ENCODE measurements at regions not wholly inside any gene's neighbourhood (a gene's known extent, or its start where the extent isn't known, plus 50 kb on each side); places are given as distances from the start of the nearest gene placed in this dataset.

DNA sequence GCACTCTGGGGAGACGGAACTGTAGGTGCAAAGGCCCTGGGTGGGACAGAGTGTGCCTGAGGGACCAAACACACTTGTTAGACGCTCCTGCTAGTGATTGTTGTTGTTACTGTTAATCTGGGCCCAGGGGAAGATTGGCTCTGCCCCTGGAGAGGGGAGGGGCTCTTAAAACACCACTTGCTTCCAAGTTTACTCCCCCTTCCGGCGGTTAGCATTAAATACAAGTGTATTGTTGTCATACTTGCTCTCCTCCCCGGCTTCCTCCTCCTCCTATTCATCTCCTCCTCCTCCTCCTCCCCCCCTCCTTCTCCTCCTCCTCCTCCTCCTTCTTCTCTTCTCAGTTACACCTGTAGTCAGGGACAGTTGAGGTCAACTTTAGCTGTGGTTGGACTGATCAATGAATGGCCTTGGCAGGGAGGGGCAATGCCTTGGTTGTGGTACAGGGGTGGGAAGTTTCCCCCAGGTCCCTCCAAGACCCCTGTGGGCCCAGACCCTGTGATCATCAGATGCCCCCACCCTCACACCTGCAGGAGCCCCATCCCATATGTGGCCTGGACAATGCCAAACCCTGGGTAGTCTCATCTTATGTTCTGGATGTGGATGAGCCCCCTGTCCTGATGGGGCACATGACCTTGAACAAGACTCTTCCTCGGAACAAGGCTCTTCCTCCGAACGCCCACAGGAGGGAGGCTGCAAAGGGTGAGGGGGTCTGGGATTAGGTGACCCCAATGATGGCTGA is 217.3 kb downstream of the PTPRU start:
- intact Hi-C loops (cut with DNase I; ENCODE audit: low total_unique reads): no loop called here
- DNase-seq (ENCODE audit: low spot score in 2 of 2): peak in 1 of 2 donors; percentile 31
- no peaks in the 10 kb centered on the region for H3K36me3 ChIP-seq

GRCh38 chr1:29452463-29453230 is 216.3 kb downstream of the PTPRU start:
- intact Hi-C loops (cut with DNase I; ENCODE audit: low total_unique reads): no loop called here

More for the DNA sequence above, 217.3 kb downstream of the PTPRU start:
- TF ChIP-seq POLR2AphosphoS5 (IDR thresholded peaks at IDR 0.05) (no peak), POLR2A (IDR thresholded peaks at IDR 0.05) (no peak), CTCF (IDR thresholded peaks at IDR 0.05) (no peak)
- H3K27me3 ChIP-seq: peaks cover 0 to 4% of the 10 kb centered on the region in 2 donors
- no peaks in the 10 kb centered on the region for H3K4me1 ChIP-seq
- H3K4me3 ChIP-seq: no peak overlapping the region
- H3K27ac ChIP-seq: no peak overlapping the region
- H3K9me3 ChIP-seq: no peaks in the 10 kb centered on the region

DNA sequence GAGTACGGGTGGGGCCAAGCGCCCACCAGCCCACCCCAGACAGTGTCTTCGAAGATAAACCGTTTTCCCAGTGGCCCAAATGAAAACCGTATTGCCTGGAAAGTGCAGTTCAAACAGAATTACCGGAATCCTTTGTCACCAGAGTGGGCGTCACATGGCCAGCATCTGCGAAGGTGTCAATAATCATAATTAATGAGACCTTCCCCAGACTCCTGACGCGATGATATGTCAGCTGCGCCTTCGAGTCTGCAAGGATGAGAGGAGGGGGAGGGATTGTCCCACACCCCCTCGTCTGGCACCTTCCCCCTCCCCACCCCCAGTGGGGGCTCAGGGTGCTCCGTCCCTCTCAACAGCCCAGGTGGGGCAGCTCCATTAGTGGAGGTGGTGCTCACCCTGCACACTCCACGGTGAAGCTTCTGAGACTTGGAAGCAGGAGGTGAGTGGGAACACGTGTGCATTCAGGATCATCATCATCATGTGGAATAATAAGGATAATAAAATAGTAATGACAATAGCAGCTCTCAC is 215.1 kb downstream of the PTPRU start:
- no peaks in the 10 kb centered on the region for H3K9me3 ChIP-seq
- intact Hi-C loops (cut with DNase I; ENCODE audit: low total_unique reads): no loop called here
- no peaks in the 10 kb centered on the region for H3K4me1 ChIP-seq
- H3K36me3 ChIP-seq: no peaks in the 10 kb centered on the region
- no peak overlapping the region for H3K4me3 ChIP-seq
- no peak for TF ChIP-seq POLR2AphosphoS5 (IDR thresholded peaks at IDR 0.05)
- no peak for TF ChIP-seq CTCF (IDR thresholded peaks at IDR 0.05)
- no peak for TF ChIP-seq POLR2A (IDR thresholded peaks at IDR 0.05)
- no peaks in the 10 kb centered on the region for H3K27me3 ChIP-seq
- peak in 1 of 2 donors; percentile 7 for DNase-seq (ENCODE audit: low spot score in 2 of 2)
- H3K27ac ChIP-seq: no peak overlapping the region

More at GRCh38 chr1:29452463-29453230, 216.3 kb downstream of the PTPRU start:
- Histone ChIP-seq H3K4me1 (no peaks in the 10 kb centered on the region), H3K27ac (no peak overlapping the region), H3K9me3 (no peaks in the 10 kb centered on the region), H3K36me3 (no peaks in the 10 kb centered on the region), H3K4me3 (no peak overlapping the region), H3K27me3 (peaks cover 0 to 2% of the 10 kb centered on the region in 2 donors)
- no peak for TF ChIP-seq POLR2AphosphoS5 (IDR thresholded peaks at IDR 0.05)
- no peak for TF ChIP-seq POLR2A (IDR thresholded peaks at IDR 0.05)
- no peak for TF ChIP-seq CTCF (IDR thresholded peaks at IDR 0.05)
- peak in 1 of 2 donors; percentile 19 for DNase-seq (ENCODE audit: low spot score in 2 of 2)

DNA sequence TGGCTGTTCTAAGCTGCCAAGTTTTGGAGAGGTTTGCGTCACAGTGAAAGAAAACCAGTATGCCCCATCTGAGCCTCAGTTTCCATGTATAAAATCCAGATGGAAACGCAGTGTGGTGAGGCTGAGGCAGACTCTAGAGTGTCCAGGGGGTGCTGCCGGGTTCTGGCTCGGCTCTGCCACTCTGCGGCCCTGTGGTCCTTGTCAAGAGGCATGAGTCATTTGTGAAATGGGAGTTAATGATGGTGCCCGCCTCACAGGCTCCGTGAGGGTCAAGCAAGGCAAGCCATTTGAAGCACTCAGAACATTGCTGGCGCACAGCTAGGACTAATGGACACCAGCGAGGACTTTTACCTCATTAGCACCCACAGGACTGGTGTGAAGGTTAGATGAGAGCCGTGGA is 214.3 kb downstream of the PTPRU start:
- DNase-seq (ENCODE audit: low spot score in 2 of 2): peak in 1 of 2 donors; percentile 15
- intact Hi-C loops (cut with DNase I; ENCODE audit: low total_unique reads): no loop called here
- no peak overlapping the region for H3K4me3 ChIP-seq

More for the DNA sequence above, 214.3 kb downstream of the PTPRU start:
- Histone ChIP-seq H3K36me3 (no peaks in the 10 kb centered on the region), H3K4me1 (no peaks in the 10 kb centered on the region), H3K27me3 (no peaks in the 10 kb centered on the region), H3K9me3 (no peaks in the 10 kb centered on the region), H3K27ac (no peak overlapping the region)
- TF ChIP-seq CTCF (IDR thresholded peaks at IDR 0.05) (no peak), POLR2A (IDR thresholded peaks at IDR 0.05) (no peak), POLR2AphosphoS5 (IDR thresholded peaks at IDR 0.05) (no peak)
